H1 (cell line): ENCODE measurements at regions not wholly inside any gene's neighbourhood (a gene's known extent, or its start where the extent isn't known, plus 50 kb on each side); places are given as distances from the start of the nearest gene placed in this dataset.

Experiments
- CTCF ChIP-seq, 3 experiments: IDR thresholded peaks; 1 replicate in 2 of 3; 2 replicates in 1 of 3; pipeline versions ENCODE4 v1.5.1 to v1.6.1; 2011; ENCODE audit warnings: low read length in 3 of 3, mild to moderate bottlenecking in 3 of 3, inconsistent platforms in 2 of 3, low read depth in 1 of 3, moderate library complexity in 1 of 3; ENCODE audit not compliant: insufficient read depth in 1 of 3; ENCODE audit errors: control extremely low read depth in 1 of 3
- POLR2A ChIP-seq, 2 experiments: IDR thresholded peaks; 1 replicate in 1 of 2; 2 replicates in 1 of 2; pipeline ENCODE4 v1.6.1; 2011; ENCODE audit warnings: low read depth in 2 of 2, low read length in 2 of 2, mild to moderate bottlenecking in 2 of 2; ENCODE audit errors: control extremely low read depth in 1 of 2
- RBBP5 ChIP-seq: IDR thresholded peaks from 2 replicates; pipeline ENCODE4 v1.7.1; 2012; ENCODE audit warnings: low read depth, mild to moderate bottlenecking, inconsistent platforms, low read length, moderate library complexity, borderline replicate concordance
- TAF1 ChIP-seq: IDR thresholded peaks from 2 replicates; pipeline ENCODE4 v1.6.1; 2011; ENCODE audit warnings: mild to moderate bottlenecking, low read depth, low read length

- TF ChIP-seq CTCF (IDR thresholded peaks at IDR 0.05; ENCODE audit: control extremely low read depth in 1 of 3, insufficient read depth in 1 of 3, low read depth in 1 of 3, low read length in 3 of 3) = no peak
- TF ChIP-seq POLR2A (IDR thresholded peaks at IDR 0.05; ENCODE audit: control extremely low read depth in 1 of 2, low read depth in 2 of 2, low read length in 2 of 2) = no peak
- TF ChIP-seq TAF1 = no peak
- TF ChIP-seq RBBP5 = no peak
These were observed 79.3 kb upstream of the FOXQ1 start for GRCh38 chr6:1232578-1232977.
